HG03097 (cell line): ENCODE measurements at regions not wholly inside any gene's neighbourhood (a gene's known extent, or its start where the extent isn't known, plus 50 kb on each side); places are given as distances from the start of the nearest gene placed in this dataset.

Source experiments
- ATAC-seq: cut with Tn5 transposase; IDR thresholded peaks from one replicate; pipeline ENCODE4 v1.9.1; 2021; ENCODE audit not compliant: unreplicated experiment, low FRiP score

DNA sequence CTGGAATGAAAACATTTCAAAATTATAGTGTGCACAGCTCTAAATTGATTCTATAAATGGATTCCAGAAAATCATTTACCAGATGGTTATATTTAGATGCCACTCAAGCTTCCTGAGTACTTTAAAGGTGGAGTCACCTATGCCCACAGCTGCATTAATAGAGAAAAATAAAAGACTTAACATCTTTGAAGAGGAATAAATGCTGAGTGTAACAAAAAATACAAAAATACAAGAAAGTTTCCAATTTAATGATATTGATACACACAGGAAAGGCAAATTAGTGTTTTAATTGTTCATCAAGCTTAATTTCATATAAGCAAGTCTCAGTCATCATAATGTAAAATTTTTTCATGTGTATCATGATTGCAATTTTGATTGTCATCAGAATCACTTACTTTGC, 89.5 kb upstream of the MANEA start:
- ATAC-seq: no peak

DNA sequence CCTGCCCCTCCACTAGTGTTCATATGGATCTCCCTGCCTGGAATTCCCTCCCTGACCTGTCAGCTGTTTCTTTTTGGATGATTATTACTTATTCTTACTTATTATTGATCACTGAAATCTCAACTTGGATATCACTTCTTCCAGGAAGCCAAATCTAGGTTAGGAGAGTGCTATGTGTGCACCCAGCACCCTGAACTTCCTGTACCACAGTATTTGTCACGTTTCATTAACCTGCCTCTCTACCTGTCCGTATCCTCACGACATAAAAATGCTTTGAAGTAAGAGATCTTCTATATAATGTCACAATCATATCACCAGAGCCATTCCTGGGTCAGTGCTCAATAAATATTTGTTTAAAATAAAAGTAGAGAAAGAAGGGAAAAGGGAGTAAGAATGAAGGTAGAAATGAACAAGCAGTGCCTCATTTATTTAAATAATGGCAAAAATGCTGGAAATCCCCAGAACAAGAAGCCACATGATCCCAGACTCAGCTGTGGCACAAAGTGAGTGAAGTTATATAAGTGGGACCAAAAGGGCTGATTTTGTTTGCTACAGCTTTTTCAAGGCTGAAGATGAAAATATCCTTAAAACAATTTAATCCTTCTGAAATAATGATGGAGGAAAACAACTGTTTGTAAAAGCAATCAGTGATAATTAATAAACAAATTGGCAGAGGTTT, 88.0 kb upstream of the MANEA start:
- no peak for ATAC-seq

DNA sequence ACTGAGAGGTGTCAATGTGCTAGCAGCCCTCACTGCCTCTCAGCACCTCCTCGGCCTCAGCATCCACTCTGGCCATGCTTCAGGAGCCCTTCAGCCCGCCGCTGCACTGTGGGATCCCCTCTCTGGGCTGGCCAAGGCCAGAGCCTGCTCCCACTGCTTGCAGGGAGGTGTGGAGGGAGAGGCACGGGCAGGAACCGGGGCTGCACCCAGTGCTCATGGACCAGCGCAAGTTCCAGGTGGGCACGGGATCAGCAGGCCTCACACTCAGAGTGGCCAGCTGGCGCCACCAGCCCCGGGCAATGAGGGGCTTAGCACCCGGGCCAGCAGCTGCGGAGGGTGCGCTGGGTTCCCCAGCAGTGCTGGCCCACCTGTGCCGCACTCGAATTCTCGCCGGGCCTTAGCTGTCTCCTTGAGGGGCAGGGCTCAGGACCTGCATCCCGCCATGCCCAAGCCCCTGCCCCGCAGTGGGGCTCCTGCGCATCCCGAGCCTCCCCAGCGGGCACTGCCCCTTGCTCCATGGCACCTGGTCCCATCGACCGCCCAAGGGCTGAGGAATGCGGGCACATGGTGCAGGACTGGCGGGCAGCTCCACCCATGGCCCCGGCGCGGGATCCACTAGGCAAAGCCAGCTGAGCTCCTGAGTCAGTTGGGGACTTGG, 80.4 kb upstream of the MANEA start:
- no peak for ATAC-seq

DNA sequence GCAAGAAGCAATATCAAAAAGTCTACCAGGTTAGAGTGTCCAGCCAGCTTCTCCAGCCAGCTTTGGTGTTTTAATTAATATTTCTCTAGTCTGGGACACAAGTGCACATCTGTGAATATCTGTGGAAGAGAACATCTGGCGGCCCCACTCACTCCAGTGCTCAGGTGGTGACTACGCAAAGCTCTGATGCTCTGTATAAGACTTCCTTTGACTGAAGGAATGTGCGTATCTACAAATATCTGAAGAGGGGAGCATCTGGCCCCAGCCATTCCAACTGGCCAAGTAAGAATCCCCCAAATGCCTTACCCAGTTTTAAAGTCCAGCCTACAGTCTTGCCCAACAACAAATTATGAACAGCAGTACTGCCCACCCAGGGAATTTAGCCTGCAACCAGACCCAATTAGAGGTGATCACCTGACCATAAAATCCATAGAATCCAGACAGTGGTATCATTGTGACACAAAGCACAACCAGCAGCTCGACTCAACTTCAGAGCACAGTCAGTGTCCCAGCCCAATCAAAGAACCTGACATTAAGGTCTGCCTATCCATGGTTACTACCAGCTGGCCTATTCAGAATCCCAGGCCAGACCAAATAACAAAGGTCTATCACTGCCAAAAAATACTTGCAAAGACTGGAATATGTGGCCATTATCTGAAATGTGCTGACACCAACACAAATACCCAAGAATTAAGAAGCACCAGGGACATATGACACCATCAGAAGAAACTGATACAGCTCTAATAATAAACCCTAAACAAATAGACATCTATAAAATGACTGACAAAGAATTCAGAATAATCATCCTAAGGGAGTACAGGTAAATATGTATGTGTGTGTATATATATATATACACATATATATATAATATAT, 76.1 kb upstream of the MANEA start:
- no peak for ATAC-seq

DNA sequence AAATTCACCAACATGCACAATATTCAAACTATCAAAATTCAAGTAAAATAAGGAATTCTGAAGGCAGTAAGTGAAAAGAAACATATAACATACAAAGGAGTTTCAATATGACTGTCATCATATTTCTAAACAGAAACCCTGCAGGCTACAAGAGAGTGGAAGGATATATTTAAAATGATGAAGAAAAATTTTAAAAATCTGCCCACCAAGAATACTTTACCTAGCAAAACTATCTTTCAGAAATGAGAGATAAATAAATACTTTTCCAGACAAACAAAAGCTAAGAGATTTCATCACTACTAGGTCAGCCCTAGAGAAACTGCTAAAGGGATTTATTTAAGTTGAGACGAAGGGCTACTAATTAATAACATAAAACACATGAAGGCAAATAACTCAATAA, 73.8 kb upstream of the MANEA start:
- ATAC-seq: no peak

DNA sequence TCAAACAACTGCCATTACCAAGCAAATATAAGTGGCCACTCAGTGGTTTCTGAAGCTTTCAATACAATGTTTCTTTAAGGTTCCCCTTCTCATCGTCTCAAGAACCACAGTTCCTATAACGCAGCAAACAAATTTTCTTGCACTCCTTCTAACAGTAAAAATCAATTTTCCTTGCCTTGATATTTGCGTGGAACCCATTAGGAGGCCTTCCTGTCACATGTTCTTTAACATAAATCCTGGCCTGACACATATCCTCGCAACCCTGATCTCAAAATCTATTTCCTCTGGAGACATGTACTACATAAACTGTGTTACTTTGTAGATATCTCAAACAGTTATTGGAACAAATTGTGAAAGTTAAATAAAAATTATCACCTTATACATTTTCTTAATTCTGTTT, 65.9 kb upstream of the MANEA start:
- no peak for ATAC-seq

DNA sequence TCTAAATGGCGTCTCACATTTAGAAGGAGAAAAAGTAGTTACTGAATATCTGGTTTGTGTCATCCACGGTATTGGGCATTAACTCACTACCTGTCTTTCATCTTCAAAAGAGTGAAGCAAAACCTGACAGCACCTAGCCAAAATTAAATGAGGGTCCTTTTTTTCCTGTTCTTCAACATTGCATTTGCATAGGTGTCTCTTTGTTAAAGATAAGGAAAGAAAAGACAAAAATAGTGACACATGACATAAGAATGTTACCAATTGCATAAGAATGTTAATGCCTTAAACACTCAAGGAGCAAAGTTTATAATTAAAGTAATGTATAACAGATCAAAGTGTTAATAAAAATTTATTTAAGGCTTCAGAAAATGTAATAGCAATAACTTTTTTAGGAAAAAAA, 61.4 kb upstream of the MANEA start:
- ATAC-seq: no peak

DNA sequence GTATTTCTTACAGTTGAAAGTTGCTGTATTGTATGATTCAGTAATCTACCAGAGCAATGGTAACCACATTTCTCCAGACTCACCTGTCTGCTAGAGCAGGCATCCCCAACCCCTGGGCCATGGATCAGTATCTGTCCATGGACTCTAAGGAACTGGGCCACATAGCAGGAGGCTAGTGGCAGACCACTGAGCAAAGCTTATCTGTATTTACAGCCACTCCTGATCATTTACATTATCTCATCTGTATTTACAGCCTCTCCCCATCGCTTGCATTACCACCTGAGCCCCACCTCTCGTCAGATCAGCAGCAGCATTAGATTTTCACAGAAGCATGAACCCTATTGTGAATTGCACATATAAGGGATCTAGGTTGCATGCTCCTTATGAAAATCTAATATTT, 60.3 kb upstream of the MANEA start:
- ATAC-seq: no peak

DNA sequence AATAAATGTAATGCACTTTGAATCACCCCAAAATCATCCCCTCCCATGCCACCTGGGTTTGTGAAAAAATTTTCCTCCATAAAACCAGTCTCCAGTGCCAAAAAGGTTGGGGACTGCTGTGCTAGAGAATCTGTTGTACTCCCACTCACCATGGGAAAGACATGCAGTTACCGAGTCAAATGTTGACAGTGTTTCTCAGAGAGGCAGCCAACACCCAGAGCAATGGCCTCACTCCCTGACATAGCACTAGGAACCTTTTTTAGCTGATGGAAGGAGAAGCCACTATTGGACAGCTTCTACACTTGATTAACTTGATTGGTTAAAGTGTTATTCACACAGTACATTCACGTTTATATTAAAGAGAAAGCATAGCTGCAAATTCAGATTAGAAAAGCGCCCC, 59.8 kb upstream of the MANEA start:
- ATAC-seq: no peak

DNA sequence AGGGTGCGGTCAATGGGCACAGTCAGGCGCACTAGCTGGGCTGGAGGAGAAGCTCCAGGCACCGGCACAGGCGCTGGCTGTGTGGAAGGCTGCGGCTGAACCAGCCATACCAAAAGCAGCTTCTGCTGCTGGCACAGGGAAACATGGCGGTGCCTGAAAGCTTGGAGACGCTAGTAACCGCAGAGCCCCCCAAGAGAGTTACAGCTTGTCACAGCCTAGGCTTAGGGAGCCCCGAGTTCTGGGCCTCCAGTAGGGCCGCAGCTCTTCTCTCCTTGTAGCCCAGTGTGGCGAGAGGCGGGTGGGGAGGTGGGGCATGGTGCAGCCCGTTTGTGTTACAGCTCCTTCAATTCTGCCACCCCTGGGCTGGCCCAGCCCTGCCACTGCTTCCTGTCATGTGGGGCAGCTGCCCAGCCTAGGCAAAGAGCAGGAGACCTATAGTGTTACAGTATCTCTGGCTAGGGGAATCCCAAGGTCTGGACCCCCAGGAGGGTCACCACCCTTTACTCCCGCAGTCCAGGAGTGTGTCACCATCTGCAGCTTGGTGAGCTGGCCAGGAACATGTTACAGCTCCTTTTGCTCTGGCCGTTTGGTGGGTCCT, 58.6 kb upstream of the MANEA start:
- ATAC-seq: no peak

DNA sequence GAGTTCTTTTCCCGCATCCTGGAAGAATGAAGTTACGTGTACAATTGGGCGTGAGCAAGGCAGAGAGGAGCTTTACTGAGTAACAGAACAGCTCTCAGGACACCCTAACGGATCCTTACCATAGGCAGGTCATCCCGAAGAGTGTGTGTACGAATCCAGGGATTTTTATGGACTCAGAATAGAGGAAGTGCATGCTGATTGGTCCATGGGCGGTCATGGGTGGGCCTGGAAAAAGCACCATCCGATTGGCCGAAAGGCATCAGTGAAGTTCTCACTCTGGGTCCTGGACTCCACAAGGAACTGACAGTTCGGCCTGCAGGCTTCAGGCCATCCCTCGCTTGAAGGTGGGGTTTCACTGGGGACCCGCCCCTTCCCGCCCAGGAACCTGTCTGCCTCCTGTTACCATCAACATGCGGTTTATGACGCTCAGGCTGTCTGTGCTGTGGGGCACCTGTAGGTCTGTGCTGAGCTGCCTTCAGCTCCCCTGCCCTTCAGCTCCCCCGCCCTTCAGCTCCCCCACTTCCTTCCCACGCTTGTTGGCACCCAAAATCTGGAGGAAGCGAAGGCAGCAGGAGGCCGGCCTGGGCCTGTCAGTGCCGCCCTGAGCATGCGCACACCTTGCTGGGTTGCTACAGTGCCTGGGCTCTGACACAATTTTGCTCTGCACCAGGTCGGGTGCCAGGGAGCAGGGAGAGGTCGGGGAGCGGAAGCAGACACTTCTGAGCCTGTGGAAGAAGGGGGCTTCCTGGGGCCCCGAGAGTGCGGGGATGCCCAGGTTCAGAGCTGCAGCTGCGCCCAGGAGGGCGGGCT, 57.9 kb upstream of the MANEA start:
- no peak for ATAC-seq

DNA sequence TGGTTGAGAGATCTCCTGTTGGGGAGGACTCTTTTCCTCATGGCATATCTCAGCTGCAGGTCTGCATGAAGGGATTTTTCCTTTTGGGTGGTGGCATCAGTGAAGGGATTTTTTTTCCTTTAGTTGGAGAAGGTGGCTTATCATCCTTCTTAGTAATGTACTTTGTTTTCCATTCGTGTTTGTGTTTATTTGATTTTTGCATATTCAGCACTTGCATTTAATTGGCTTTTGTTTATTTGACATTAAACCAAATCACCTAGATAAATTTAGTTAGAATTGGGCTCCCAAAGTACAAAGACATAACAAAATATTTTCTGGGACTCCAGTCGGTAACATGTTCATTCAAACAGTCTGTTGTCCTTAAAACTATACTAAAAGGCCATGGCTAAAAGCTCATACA, 56.2 kb upstream of the MANEA start:
- ATAC-seq: no peak
